NCI-H446 (cell line): ENCODE measurements at regions not wholly inside any gene's neighbourhood (a gene's known extent, or its start where the extent isn't known, plus 50 kb on each side); places are given as distances from the start of the nearest gene placed in this dataset.

Experiments used
- DNase-seq, 2 experiments: peaks; one replicate each; lab custom pipeline; 2025; lab: John Stamatoyannopoulos, UW

DNA sequence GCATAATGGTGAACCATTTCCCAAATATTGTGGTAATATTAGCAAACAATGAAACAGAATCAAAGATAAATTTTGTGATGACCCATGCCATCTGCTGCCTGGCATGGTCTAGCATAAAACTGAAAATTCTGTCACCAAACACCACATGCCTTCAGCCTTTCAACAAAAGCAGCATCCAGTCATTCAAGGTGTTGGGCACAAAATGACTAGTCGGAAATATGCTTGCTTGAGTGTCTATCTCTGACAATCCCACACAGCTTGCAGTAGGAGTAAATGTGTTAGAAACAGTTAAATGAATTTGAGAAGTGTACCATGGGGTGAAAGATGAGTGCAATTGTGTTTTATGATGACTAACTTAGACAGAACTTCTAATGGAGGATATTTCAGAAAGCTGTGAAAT, 61.7 kb upstream of the CDIN1 start:
- peak in 1 of 2 experiments; percentile 3 for DNase-seq

DNA sequence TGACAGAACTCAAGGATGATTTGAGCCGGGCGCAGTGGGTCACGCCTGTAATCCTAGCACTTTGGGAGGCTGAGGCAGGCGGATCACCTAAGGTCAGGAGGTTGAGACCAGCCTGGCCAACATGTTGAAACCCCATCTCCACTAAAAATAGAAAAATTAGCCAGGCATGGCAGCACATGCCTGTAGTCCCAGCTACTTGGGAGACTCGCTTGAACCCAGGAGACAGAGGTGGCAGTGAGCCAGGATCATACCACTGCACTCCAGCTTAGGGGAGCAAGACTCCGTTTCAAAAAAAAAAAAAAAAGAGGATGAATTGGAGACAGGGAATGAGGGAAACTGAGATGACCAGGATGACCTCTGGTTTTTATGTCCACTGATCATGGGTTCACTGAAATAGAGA, 60.4 kb upstream of the CDIN1 start:
- no peak for DNase-seq

DNA sequence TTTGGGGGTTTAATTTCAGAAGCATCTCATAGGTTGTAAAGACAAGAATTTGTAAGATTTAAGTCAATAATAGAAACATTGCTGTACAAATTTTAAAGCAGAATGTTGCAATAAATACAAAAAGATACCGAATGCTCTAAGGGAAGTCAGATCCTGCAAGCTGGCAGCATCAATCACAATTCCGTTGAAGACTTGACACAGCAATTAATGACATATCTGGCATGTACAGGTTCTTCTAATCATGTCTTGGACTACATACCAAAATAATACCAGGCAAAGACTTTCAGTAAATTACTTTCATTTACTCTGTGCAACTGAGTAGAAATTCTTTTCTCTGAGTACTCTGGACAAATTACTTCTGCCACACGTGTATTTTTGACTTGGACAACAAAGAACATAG, 54.0 kb upstream of the CDIN1 start:
- DNase-seq: no peak

DNA sequence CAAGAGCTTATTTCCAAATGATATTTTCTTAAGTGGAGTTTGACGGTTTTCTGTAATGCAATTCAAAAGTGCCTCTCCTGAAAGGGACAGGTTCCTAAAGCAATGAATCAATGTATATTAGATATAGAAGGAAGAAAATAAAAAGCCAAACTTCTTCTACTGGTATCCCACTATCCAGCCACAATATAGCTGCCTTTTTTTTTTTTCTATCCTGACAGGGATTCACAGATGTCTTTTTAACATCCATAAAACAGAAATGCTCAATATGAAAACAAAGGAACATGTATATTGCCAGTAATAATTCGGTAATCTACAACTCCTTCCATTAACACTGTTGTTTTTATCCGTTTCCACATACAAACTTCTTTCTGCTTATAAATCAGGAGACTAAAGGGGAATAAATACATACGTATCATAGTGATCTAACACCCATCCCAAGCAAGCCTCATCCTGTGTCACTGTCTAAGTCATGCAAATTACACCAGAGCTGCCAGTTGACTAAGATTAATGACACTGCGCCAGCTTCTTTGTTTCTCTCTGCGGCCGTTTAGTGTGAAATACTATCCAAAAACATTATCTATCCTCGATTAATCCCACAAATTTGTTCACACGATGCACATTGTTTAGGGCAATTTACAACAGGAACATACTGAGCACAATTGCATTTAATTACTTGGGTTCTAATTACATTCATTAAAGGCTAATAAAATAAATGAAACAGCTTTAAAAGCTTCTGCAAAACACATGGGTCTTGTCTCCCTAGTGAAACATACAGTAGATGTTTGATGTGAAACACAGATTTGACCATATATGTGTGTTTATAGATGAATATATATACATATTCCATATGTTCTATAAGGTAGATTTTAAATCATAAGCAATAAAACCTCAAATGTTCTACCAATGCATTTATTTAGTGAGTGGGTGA, 51.9 kb upstream of the CDIN1 start:
- DNase-seq: peak; percentile 22 to 43

DNA sequence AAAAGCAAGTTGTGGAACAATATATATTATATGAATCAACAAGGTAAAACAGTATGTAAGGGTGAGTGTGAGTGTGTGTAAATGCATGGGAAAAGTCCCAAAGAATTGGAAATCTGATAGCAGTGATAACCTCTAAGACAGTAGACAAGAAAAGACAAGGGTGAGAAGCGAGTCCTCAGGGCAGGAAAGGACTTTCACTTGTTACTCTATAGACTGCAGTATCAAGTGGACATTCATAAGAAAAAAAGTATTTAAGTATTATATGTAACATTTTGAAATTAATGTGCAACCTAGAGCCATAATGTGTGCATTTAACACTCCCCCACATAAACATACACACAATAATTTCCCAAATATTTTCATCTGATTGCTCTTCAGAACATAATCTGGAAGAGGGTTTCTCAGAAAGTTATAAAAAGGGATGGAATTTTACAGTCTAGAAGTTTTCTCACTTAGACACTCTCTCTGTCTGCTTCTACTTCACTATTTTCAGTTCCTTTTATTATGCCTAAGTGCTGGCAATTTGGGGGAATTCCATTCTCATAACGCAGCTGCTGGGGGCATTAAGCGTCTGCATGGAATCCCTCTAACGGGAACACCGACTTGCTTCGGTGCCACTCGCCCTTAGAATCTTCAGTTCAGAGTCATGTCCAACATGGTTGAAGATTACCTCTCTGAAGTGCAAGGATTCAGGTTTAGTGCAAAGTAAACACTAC, 50.0 kb upstream of the CDIN1 start:
- DNase-seq: no peak
